Tibial artery (tissue), 4 donors: ENCODE measurements at regions not wholly inside any gene's neighbourhood (a gene's known extent, or its start where the extent isn't known, plus 50 kb on each side); places are given as distances from the start of the nearest gene placed in this dataset.

Experiments
- DNase-seq, 2 donors: peaks; one replicate each; pipeline ENCODE4 v3.0.0-alpha.2; 2019
- H3K27ac ChIP-seq, 2 donors: fragments of 200-600 bp; sonication (generic) in 1 of 2; 1 replicate in 1 of 2; 2 replicates in 1 of 2; pipeline ENCODE4 v1.5.1; 2018 to 2019; ENCODE audit warnings: mild to moderate bottlenecking in 1 of 2
- H3K27me3 ChIP-seq, 2 donors: fragments of 200-600 bp; sonication (generic) in 1 of 2; one replicate each; pipeline versions ENCODE4 v1.5.1 to v1.6.0; 2016 to 2019
- H3K36me3 ChIP-seq, 3 donors: fragments of 200-600 bp; sonication (generic) in 2 of 3; one replicate each; pipeline ENCODE4 v1.5.1; 2016 to 2019; ENCODE audit warnings: mild to moderate bottlenecking in 2 of 3
- H3K4me1 ChIP-seq, 4 donors: fragments of 200-600 bp; sonication (generic) in 2 of 4; 1 replicate in 3 of 4; 2 replicates in 1 of 4; pipeline ENCODE4 v1.5.1; 2016 to 2019
- H3K4me3 ChIP-seq, 2 donors: fragments of 200-600 bp; sonication (generic) in 1 of 2; 1 replicate in 1 of 2; 2 replicates in 1 of 2; pipeline ENCODE4 v1.5.1; 2018 to 2019; ENCODE audit warnings: mild to moderate bottlenecking in 2 of 2
- H3K9me3 ChIP-seq, 3 donors: fragments of 200-600 bp; sonication (generic) in 1 of 3; one replicate each; pipeline ENCODE4 v1.5.1; 2016 to 2019
- CTCF ChIP-seq, 2 experiments: fragments of 200-600 bp in 1 of 2; fragments of 450-650 bp in 1 of 2; IDR thresholded peaks; one replicate each; pipeline ENCODE4 v1.5.1; 2017 to 2019; ENCODE audit warnings: antibody characterized with exemption in 2 of 2, mild to moderate bottlenecking in 1 of 2, moderate library complexity in 1 of 2
- intact Hi-C: fragments of 100-400 bp; cut with DNase I; formaldehyde crosslinking; loops from one replicate; pipeline ENCODE4 v1.15.0; 2023; ENCODE audit warnings: low total_unique reads

GRCh38 chr2:65649811-65650589 is 217.6 kb upstream of the SPRED2 start:
- Histone ChIP-seq H3K27ac (no peak overlapping the region), H3K27me3 (no peaks in the 10 kb centered on the region), H3K36me3 (no peaks in the 10 kb centered on the region), H3K9me3 (no peaks in the 10 kb centered on the region), H3K4me3 (no peak overlapping the region), H3K4me1 (no peaks in the 10 kb centered on the region)
- intact Hi-C loops = no loop called here
- no peak for TF ChIP-seq CTCF (IDR thresholded peaks at IDR 0.05)
- no peak for DNase-seq

GRCh38 chr2:65647249-65647842 is 214.9 kb upstream of the SPRED2 start:
- Histone ChIP-seq H3K9me3 (no peaks in the 10 kb centered on the region), H3K27me3 (no peaks in the 10 kb centered on the region), H3K4me1 (no peaks in the 10 kb centered on the region), H3K4me3 (no peak overlapping the region), H3K27ac (no peak overlapping the region), H3K36me3 (no peaks in the 10 kb centered on the region)
- no peak for TF ChIP-seq CTCF (IDR thresholded peaks at IDR 0.05)
- intact Hi-C loops = no loop called here
- no peak for DNase-seq

GRCh38 chr2:65640793-65641103 is 208.3 kb upstream of the SPRED2 start:
- intact Hi-C loops = no loop called here
- peaks cover 0 to 17% (median 5%) of the 10 kb centered on the region in 4 donors for H3K4me1 ChIP-seq
- peak overlapping the region in 1 of 2 donors; percentile 34 for H3K4me3 ChIP-seq
- DNase-seq = no peak
- H3K27me3 ChIP-seq = no peaks in the 10 kb centered on the region
- H3K27ac ChIP-seq = no peak overlapping the region
- no peak for TF ChIP-seq CTCF (IDR thresholded peaks at IDR 0.05)
- H3K9me3 ChIP-seq = no peaks in the 10 kb centered on the region
- no peaks in the 10 kb centered on the region for H3K36me3 ChIP-seq

GRCh38 chr2:65639156-65639864 is 206.9 kb upstream of the SPRED2 start:
- H3K27ac ChIP-seq = no peak overlapping the region
- no peaks in the 10 kb centered on the region for H3K9me3 ChIP-seq
- H3K36me3 ChIP-seq = no peaks in the 10 kb centered on the region
- intact Hi-C loops = no loop called here
- DNase-seq = no peak
- H3K27me3 ChIP-seq = no peaks in the 10 kb centered on the region
- H3K4me3 ChIP-seq = no peak overlapping the region
- no peak for TF ChIP-seq CTCF (IDR thresholded peaks at IDR 0.05)
- H3K4me1 ChIP-seq = peaks cover 0 to 17% (median 5%) of the 10 kb centered on the region in 4 donors

GRCh38 chr2:65638443-65638842 is 206.0 kb upstream of the SPRED2 start:
- no peak for DNase-seq
- H3K27me3 ChIP-seq = no peaks in the 10 kb centered on the region
- intact Hi-C loops = no loop called here
- H3K4me1 ChIP-seq = peaks cover 0 to 17% (median 5%) of the 10 kb centered on the region in 4 donors
- no peaks in the 10 kb centered on the region for H3K36me3 ChIP-seq
- no peaks in the 10 kb centered on the region for H3K9me3 ChIP-seq
- no peak overlapping the region for H3K27ac ChIP-seq
- no peak overlapping the region for H3K4me3 ChIP-seq
- TF ChIP-seq CTCF (IDR thresholded peaks at IDR 0.05) = no peak
